ENCODE measurements at regions not wholly inside any gene's neighbourhood (a gene's known extent, or its start where the extent isn't known, plus 50 kb on each side); places are given as distances from the start of the nearest gene placed in this dataset.
"Not testable (repeated sequence)": the region's sequence is repeated elsewhere in the genome, so short reads cannot be mapped to it uniquely, and the experiment has no call there.

DNA sequence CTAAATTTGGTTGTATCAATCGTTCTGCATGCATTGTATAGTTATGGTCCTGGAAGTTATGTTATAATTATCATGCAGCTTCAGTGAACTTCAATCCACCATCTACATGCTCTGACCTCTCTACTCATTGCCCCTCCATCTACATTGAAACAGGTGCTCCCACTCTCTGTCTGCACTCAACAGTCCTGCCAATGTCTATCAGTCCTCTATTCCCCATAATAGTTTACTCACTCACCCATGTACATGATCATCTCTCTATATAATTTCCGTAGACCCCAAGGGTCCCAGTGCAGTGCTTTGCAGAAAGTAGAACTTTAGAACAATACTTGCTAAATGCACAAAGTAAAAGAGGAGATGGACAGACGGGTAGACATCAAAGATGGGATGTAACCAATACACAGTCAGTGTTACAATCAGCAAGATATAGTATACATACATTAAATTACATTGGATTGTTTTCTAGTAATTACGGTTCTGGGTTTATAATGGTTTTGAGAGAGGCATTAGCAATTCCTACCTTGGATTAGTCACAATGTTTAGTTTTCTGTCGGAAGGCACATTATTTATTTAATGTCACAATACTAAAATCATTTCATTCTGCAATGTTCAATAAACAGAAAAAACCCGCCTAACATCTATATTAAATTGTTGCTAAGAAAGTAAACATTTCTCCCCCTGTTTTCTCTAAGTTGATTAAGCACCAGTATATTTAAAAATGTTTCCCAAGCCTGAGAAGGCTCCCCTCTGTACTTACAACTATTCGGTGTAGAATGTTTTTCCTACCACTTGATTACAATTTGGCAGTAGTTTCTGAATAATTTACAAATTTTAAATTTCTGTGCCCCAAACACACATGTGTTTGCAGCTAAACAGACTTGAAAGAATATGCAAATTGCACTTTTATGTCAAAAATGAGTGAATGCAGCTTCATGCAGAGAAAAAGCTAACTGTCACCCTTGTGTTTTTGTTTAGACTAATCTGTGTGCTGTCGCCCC, 94.4 kb upstream of the SIX2 start:
- DNase-seq = no peak

DNA sequence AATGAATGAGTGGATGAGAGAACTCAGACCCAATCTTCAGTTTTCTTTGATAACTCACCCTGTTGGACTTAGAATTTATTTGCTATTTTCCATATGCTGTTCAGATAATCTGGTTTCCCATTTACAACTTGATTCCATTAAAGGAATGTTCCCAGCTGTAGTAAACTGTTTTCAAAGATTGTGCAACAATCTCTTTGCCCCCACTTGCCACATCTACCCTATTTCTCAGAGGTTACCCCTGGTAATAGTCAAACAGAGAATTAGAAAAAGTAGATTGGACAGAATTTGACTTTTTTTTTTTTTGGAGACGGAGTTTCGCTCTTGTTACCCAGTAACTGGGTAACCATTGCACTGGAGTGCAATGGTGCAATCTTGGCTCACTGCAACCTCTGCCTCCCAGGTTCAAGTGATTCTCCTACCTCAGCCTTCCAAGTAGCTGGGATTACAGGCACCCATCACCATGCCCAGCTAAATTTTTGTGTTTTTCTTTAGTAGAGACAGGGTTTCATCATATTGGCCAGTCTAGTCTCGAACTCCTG, 93.4 kb upstream of the SIX2 start:
- no peak for DNase-seq

DNA sequence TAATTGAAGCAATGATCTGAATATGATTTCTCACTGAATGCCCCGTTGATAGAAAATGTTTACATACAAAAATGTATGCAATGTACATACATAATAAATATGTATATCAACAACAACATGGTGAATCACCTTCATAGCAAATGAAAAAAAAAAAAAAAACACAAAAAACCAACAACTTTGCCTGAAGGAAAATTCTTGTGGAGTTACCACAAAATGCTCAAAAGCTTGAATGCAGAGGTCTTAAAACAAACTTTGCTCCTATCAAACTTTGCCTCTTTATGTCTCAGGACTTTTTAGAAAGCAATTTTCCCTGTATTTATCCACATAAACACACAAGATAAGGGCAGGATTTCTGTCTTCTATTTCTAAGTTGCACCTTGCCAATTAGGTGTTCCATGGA, 92.9 kb upstream of the SIX2 start:
- DNase-seq = no peak

DNA sequence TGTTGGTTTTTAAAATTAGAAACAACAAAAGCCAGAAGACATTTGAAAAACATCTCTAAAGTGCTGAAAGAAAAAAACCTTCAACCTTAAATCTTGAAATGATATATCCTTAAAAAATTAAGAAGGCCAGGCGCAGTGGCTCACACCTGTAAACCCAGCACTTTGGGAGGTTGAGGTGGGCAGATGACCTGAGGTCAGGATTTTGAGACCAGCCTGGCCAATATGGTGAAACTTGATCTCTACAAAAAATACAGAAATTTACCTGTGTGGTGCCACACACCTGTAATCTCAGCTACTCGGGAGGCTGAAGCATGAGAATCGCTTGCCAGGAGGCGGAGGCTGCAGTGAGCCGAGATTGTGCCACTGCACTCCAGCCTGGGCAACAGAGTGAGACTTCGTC, 87.7 kb upstream of the SIX2 start:
- DNase-seq = no peak

DNA sequence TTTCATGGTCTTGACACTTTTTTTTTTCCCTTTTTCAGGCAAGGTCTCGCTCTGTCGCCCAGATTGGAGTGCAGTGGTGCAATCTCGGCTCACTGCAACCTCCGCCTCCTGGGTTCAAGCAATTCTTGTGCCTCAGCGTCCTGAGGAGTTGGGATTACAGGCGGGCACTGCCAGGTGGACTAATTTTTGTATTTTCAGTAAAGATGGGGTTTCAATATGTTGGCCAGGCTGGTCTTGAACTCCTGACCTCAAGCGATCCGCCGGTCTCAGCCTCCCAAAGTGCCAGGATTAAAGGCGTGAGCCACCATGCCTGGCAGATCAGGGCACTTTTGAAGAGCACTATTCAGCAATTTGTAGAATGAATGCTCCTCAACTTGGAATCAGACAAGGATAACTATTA, 86.8 kb upstream of the SIX2 start:
- DNase-seq = not testable (repeated sequence)

DNA sequence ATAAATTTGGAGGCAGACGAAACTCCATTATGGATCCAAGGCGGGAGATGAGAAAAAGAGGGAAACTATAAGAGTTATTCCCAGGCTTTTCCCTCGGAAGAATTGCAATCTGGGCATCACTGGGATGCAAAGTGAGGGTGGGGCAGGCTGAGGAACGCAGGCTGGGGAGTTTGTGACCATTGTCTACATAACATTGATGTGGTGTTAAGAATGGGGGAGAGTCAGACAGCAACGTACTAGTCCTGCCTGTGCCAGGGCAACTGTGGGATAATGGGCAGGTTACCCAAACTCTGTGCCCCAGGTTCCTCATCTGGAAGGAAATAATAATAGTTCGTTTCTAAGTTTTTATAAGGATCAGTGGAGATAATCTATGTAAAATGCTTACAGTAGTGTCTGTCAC, 84.4 kb upstream of the SIX2 start:
- DNase-seq = no peak

DNA sequence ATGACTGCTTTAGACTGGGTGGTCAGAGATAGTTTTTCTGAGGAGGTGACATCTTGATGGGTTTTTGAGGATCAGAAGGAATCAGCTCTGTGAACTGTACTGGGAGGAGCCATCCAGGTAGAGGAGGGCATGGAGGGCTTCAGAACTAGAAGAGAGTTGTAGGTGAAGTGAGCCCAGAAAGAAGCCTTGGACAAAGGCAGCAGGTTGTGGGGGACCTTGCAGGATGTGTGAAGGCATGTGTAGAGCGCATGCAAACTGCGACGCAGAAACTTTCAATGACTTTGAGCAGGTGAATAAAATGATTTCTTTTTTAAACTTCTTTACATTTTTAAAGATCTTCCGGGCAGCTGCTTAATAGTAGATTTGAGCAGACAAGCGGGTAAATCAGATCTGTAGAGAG, 83.9 kb upstream of the SIX2 start:
- no peak for DNase-seq

DNA sequence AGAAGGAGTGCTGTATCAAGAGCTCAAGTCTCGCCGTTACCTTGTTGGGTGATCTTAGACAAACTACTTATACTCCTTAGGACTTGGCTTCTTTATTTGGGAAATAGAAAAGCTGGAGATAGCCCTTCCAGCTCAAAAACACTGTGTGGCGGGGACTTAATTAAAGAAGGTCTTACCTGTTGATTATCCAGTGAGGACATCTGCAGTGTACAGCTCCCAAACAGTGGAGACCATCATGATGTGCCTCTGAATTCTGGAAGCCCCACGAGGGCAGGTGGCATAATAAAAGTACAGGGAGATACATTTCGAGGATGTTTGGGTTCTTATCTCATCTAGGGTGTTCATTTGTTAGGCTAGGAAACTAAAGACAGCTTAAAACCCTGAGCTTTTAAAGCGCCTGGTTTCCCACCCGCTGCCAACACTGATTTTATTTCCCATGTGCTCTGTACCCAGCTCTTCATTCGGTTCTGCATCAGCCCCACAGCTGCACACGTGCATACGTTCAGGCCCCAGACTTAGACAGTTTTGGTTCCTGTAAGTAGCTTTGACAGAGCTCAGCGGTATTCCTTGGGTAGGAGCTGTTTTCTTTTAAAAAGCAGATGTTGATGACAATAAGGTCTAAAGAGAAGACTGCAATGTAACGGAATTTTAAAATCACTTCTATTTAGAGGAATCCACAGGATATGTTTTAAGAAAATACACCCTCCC, 80.5 kb upstream of the SIX2 start:
- no peak for DNase-seq

DNA sequence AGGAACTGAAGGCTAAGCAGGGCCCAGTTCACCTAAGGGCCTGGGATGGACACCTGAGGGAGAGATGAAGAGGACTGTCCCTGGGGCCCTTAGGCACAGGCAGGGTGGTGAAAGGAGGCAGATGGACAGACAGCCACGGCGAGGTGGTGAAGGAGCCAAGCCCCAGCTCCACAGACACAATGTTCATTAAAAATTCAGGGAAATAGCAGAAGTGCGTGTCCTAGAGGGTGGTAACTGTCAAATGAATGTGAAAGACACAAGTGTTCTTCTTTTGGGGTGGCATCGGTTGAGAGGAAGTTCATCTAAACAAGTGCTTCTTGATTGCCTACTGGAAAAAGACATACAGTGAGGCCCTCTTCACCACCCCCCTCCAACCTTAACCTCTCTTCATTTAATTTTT, 76.2 kb upstream of the SIX2 start:
- DNase-seq = no peak

DNA sequence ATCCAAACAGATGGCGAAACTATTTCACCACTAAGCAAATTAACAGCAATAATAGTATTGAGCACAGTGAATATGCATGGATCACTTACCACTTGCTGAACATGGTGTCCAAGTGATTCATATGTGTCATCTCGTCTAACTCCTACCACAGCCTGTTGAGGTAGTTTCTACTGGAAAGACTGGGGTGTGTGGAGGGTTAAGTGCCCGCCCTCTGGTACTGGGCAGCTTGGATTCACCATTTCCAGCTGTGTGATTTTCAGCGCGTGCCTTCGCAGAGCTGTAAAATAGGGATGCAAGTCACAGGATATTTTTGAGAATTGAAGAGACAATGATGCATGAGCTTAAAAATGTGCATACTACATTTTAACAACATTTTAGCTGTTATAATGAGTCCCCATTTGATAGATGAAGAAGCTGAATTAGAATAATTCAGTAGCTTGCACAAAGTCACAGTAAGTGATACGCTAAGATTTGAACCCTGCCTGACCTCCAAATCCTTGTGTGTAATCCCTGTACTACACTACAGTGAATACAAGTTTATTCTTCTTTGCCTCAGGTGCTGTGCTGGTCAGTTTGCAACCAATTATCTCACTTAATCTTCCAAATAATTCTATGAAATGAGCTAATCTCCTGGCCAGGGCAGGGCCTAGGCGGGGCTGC, 75.2 kb upstream of the SIX2 start:
- DNase-seq = no peak

DNA sequence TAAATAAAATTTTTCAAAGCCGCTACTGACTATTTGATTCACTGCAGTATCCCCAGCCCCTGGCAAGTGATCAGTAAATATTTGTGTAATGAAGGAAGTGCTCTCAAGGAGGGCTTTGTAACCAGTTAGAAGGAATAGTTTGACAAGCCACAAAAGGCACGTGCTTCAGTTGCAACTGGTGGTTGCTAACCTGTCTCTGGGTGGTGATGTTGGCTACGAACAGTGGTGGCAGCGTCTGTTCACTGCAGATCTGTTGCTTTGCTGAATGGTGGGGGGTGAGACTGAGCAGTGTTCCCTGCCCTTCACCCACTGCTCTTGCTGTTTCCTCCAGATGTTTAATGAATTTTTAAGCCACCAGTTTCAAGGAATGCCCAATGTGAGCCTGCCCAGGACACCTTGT, 73.9 kb upstream of the SIX2 start:
- peak; percentile 20 for DNase-seq

DNA sequence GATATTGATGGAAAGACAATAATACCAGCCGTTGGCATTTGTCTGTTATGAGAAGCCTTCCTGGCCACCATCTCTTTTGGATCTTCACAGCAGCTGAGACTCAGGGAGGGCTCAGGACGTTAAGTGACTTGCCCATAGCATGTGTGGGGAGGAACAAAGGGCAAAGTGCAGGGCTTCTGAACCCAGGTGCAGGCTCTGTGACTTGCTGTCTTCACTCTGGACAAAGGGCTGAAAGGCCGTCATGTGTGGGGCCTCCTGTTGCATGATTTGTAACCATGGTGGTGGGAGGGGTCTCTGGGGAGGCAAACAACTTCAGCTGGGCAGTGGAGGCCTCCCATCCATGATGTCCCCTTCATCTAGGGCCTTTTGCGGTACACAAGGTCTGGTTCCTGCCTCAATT, 65.5 kb upstream of the SIX2 start:
- DNase-seq = no peak

DNA sequence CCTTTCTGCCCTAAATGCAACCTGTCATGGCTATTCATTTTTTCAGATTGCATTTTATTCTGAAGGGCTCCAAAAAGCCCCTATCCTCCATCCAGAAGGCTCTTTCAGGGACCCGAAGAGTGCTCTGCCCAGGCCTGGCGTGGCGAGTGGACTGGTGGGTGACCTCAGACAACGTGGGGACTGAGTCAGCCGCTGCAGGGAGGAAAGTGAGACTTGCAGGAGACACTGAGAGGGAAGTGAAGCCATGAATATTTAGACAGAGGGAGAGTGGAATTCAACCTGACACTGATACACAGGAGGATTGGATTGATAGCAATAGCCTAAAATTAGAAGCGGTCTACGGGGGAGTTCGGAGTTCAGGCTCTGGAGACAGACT, 63.6 kb upstream of the SIX2 start:
- DNase-seq = no peak

DNA sequence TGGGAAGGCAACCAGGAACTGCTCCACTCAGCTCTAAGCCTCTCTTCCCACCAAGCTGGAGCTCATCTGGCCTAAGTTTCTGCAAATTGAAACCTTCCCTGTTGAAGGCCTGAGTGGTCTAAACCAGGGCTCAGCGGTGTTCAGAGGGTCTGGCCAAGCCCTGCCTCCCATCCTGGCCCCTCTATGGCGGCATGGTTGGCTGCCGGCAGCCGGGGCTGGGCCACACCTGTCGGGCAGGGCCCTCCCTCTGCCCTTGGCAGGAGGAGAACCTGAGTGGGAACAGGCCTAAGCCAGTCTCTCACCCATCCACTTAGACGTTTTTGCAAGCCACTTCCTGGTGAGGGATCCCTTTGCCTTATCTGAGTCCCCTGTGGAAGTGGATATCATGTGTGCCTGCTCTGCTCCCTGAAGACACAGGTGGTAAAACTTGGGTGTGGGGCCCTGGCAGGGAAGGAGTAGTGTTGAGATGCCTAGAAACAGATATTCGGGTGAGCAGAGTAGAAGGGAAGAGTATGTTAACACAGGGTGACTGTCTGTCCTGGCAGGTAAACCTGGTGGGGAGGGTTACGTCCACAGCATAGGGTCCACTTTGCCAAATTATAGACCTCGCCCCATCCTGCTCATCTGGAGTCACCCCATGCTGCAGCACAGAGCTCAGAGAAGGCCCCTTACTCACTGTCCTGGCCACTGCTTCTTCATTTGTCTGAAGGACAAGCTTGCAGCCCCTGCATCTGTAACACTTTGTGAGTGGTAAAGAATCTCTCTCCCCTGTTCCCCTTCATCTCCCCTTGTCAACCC, 63.0 kb upstream of the SIX2 start:
- no peak for DNase-seq

DNA sequence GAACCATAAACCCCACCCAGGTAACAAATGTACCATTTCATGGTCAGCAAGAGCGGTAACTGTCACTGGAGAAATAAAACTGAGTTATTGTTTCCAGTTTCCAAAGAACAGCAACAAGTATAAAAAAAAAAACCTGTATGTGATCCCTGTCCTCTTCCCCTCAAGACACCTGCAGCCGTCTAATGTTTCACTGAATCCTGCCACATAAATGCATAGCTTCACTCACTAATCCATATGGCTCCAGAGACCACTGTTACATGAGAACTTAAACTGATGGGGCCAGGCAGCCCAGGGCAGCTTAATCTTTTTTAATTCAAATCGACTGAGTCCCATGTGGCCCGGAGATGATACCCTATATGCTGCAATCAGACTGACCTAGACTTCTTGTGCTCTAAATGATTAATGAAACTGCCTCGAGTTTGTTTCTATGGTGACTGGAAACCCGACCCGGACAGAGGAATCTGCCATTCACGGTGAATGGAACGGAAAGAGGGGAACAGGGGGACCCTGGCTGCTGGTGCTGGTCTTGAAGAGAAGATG, 60.9 kb upstream of the SIX2 start:
- peak; percentile 28 for DNase-seq

DNA sequence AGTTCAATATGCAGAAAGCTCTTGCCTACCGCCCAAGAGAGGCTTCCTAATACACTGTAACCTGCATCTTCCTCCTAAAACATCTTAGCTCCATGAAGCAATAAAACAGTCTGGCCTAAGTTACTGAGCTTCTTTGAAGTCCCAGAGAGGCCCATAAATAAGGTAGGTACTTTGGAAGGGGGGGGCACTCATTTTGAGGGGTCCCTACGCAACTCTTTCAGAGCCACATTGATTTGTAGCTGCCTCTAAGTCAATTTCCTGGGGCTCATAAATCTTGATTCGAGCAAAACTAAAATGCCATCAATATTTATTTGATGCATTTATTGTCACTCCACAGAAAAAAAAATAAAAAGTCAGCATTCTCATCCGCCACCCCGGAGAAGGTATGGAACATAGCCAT, 60.4 kb upstream of the SIX2 start:
- no peak for DNase-seq

DNA sequence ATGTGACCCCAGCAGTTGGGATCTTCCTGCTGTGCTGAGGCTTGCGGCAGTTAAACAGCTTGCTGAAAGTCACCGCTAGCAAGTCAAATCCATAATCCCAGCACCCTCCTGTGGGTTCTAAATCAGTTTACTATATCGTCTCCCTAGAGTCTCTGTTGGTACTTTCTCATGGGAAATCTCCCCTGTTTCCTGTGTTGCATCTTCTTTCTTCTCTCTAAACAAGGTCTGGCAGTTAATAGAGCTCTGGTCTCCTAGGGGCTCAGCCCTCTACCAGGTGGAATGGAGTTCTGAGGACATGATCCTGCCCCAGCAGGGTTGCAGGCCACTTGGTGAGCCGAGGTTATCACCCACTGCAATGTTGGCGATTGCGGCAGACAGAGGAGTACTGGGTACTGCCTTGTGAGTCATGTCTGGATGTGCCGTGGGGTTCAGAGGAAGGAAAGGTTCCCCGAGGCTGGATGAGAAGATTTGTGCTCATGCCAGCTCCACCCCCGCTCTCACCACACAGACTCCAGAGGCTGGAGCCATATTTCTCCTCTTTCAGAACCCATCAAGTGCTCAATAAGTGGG, 59.4 kb upstream of the SIX2 start:
- DNase-seq = no peak

DNA sequence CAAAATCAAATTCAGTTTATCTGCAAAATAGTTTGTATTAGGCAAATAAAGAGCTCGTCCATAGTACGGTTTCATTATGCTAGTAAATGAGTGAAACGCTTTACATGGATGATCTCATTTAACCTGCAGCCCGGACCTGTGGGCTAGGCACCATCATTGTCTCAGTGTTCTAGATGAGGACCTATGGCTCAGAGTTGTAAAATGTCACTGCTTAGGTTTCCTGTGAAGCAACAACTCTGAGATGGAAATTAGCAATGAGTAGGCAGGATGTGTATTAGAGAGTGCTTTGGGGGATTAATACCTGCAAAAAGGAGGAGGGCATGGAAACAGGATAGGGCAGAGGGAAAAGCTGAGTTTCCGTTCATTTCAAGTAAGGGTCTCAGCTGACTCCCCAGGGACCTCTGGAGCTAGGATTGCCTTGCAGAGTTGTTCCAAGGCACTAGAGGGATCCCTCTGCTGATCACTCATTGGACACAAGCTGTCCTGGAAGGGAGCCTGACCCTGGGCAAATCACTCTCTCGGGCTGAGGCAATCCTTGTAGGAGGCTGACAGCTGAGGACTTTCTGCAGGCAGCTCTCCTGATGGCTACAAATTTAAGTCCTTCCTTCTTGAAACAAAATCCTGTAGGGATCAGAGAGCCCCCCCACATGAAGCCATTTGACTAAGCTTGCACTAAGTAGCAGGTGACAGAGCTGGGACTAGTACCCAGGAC, 58.8 kb upstream of the SIX2 start:
- peak; percentile 28 for DNase-seq
